OCI-LY7 (cell line): ENCODE measurements at regions not wholly inside any gene's neighbourhood (a gene's known extent, or its start where the extent isn't known, plus 50 kb on each side); places are given as distances from the start of the nearest gene placed in this dataset.

Source experiments
- BruUV-seq: library from RNA; stranded (reverse); fragments of 400-500 nt; replicated peaks from 2 replicates; lab custom pipeline; 2021; lab: Mats Ljungman, UMichigan
- CTCF ChIA-PET: fragments of 300-600 bp; sonication (Branson Sonifier 250); formaldehyde crosslinking; loops from one replicate; lab custom pipeline; 2022; ENCODE audit warnings: antibody characterized with exemption; ENCODE audit not compliant: unreplicated experiment; lab: Charles Lee
- POLR2A ChIA-PET: fragments of 300-600 bp; sonication (Branson Sonifier 250); formaldehyde crosslinking; loops from one replicate; lab custom pipeline; 2022; ENCODE audit warnings: antibody characterized with exemption; lab: Charles Lee
- DNase-seq: peaks from one replicate; pipeline ENCODE4 v3.0.0-alpha.2; 2015; ENCODE audit warnings: low spot score
- H2AFZ ChIP-seq: fragments of 200-600 bp; sonication (generic), shearing (Covaris generic); 2 replicates; pipeline ENCODE4 v1.6.1; 2014; ENCODE audit warnings: mild to moderate bottlenecking, antibody characterized with exemption, low read length, moderate library complexity
- H3K27ac ChIP-seq: fragments of 200-600 bp; sonication (generic); 2 replicates; pipeline ENCODE4 v1.5.1; 2014; ENCODE audit warnings: mixed run types, low read depth, mild to moderate bottlenecking, moderate library complexity, low read length, inconsistent platforms; ENCODE audit not compliant: poor library complexity, severe bottlenecking
- H3K36me3 ChIP-seq: fragments of 200-600 bp; sonication (generic); 2 replicates; pipeline ENCODE4 v1.6.1; 2014; ENCODE audit warnings: mild to moderate bottlenecking, antibody characterized with exemption, low read length, moderate library complexity, mixed read lengths; ENCODE audit not compliant: insufficient read depth
- H3K4me1 ChIP-seq: fragments of 200-600 bp; sonication (generic); 2 replicates; pipeline ENCODE4 v1.5.1; 2014; ENCODE audit warnings: mild to moderate bottlenecking, low read length; ENCODE audit not compliant: insufficient read depth, poor library complexity, severe bottlenecking
- H3K4me2 ChIP-seq: fragments of 200-600 bp; sonication (generic); 2 replicates; pipeline ENCODE4 v1.6.1; 2014; ENCODE audit warnings: mild to moderate bottlenecking, low read length
- H3K4me3 ChIP-seq: fragments of 200-600 bp; sonication (generic); 2 replicates; pipeline ENCODE4 v1.5.1; 2014; ENCODE audit warnings: mild to moderate bottlenecking, low read depth, low read length; ENCODE audit not compliant: poor library complexity, severe bottlenecking
- H3K79me2 ChIP-seq: fragments of 200-600 bp; sonication (generic); 2 replicates; pipeline ENCODE4 v1.6.1; 2016; ENCODE audit warnings: low read depth, mild to moderate bottlenecking, low read length, moderate library complexity, mixed read lengths; ENCODE audit not compliant: insufficient read depth
- H3K9me2 ChIP-seq: fragments of 200-600 bp; sonication (generic); 2 replicates; pipeline ENCODE4 v1.6.1; 2016; ENCODE audit warnings: mild to moderate bottlenecking, low read length, mixed read lengths; ENCODE audit not compliant: insufficient read depth
- H3K9me3 ChIP-seq: fragments of 200-600 bp; sonication (generic); 2 replicates; pipeline ENCODE4 v1.6.1; 2014; ENCODE audit warnings: mild to moderate bottlenecking, mixed run types, low read length, mixed read lengths
- H4K20me1 ChIP-seq: fragments of 200-600 bp; sonication (generic); 2 replicates; pipeline ENCODE4 v1.6.1; 2014; ENCODE audit warnings: mild to moderate bottlenecking, antibody characterized with exemption, low read length, moderate library complexity, mixed read lengths; ENCODE audit not compliant: insufficient read depth
- CTCF ChIP-seq: fragments of 200-600 bp; sonication (generic); conservative IDR thresholded peaks from 2 replicates; pipeline ENCODE4 v1.5.1; 2014; ENCODE audit warnings: mild to moderate bottlenecking, antibody characterized with exemption, low read length, moderate library complexity, mixed read lengths
- EZH2phosphoT487 ChIP-seq: fragments of 200-600 bp; sonication (generic); IDR thresholded peaks from 2 replicates; pipeline ENCODE4 v1.6.1; 2018; ENCODE audit warnings: low read depth, borderline replicate concordance, mild to moderate bottlenecking, mixed run types, antibody characterized with exemption, low read length, moderate library complexity, mixed read lengths
- intact Hi-C: fragments of 100-400 bp; cut with micrococcal nuclease; formaldehyde crosslinking; loops from one replicate; pipeline ENCODE4 v1.10.0; 2022; ENCODE audit not compliant: unreplicated experiment

- intact Hi-C loops = no loop called here
- Histone ChIP-seq H3K4me3 (no peak overlapping the region), H3K27ac (no peak overlapping the region), H3K79me2 (no peaks in the 10 kb centered on the region), H3K4me1 (no peaks in the 10 kb centered on the region), H3K4me2 (no peak overlapping the region), H2AFZ (no peak overlapping the region), H3K36me3 (no peaks in the 10 kb centered on the region), H3K9me2 (no peaks in the 10 kb centered on the region), H3K9me3 (no peaks in the 10 kb centered on the region), H4K20me1 (no peaks in the 10 kb centered on the region)
- CTCF ChIA-PET = no interaction called here
- no peak for DNase-seq
- TF ChIP-seq CTCF = no peak
- no peak for TF ChIP-seq EZH2phosphoT487
- POLR2A ChIA-PET = no interaction called here
- no TSS peak for BruUV-seq
Observed at GRCh38 chr2:205932861-205933260, 153.1 kb downstream of the INO80D start.

GRCh38 chr2:205931388-205931787, 154.6 kb downstream of the INO80D start:
- no TSS peak for BruUV-seq
- H2AFZ ChIP-seq = no peak overlapping the region
- H3K9me3 ChIP-seq = no peaks in the 10 kb centered on the region
- no peak overlapping the region for H3K27ac ChIP-seq
- H3K9me2 ChIP-seq = no peaks in the 10 kb centered on the region
- TF ChIP-seq CTCF (no peak), EZH2phosphoT487 (no peak)
- H3K4me1 ChIP-seq = no peaks in the 10 kb centered on the region
- H3K4me2 ChIP-seq = no peak overlapping the region
- no peak overlapping the region for H3K4me3 ChIP-seq
- intact Hi-C loops = no loop called here
- no peaks in the 10 kb centered on the region for H3K79me2 ChIP-seq
- POLR2A ChIA-PET = no interaction called here
- no peak for DNase-seq
- CTCF ChIA-PET = no interaction called here
- H4K20me1 ChIP-seq = no peaks in the 10 kb centered on the region
- H3K36me3 ChIP-seq = no peaks in the 10 kb centered on the region

- Histone ChIP-seq H3K27ac (no peak overlapping the region), H3K9me3 (no peaks in the 10 kb centered on the region), H4K20me1 (no peaks in the 10 kb centered on the region), H3K79me2 (no peaks in the 10 kb centered on the region), H3K36me3 (no peaks in the 10 kb centered on the region), H2AFZ (no peak overlapping the region), H3K4me1 (no peaks in the 10 kb centered on the region), H3K4me3 (no peak overlapping the region), H3K4me2 (no peak overlapping the region), H3K9me2 (no peaks in the 10 kb centered on the region)
- POLR2A ChIA-PET = interaction anchor here (0.6 kb wide), 1 partner anchor 854 kb away, joined by 5 read pairs; no protein-coding TSS in a partner anchor
- no peak for TF ChIP-seq CTCF
- TF ChIP-seq EZH2phosphoT487 = no peak
- CTCF ChIA-PET = no interaction called here
- DNase-seq = no peak
- intact Hi-C loops = no loop called here
- no TSS peak for BruUV-seq
Observed at GRCh38 chr2:205930209-205930608, 155.8 kb downstream of the INO80D start.
